Uterus (tissue), 3 donors: ENCODE measurements at regions not wholly inside any gene's neighbourhood (a gene's known extent, or its start where the extent isn't known, plus 50 kb on each side); places are given as distances from the start of the nearest gene placed in this dataset.
"Not testable (repeated sequence)": the region's sequence is repeated elsewhere in the genome, so short reads cannot be mapped to it uniquely, and the experiment has no call there.

ENCODE experiments used
- DNase-seq, 2 donors: peaks; one replicate each; pipeline ENCODE4 v3.0.0-alpha.2; 2019 to 2020
- H3K27ac ChIP-seq, 2 donors: fragments of 200-600 bp; sonication (generic); 1 replicate in 1 of 2; 2 replicates in 1 of 2; pipeline ENCODE4 v1.5.1; 2016 to 2018
- H3K27me3 ChIP-seq, 2 donors: fragments of 200-600 bp; sonication (generic); one replicate each; pipeline ENCODE4 v1.5.1; 2018 to 2019; ENCODE audit warnings: control low read depth in 1 of 2
- H3K36me3 ChIP-seq, 2 donors: fragments of 200-600 bp; sonication (generic); one replicate each; pipeline ENCODE4 v1.5.1; 2019; ENCODE audit warnings: control low read depth in 1 of 2
- H3K4me1 ChIP-seq, 2 donors: fragments of 200-600 bp; sonication (generic); one replicate each; pipeline ENCODE4 v1.5.1; 2018 to 2019; ENCODE audit warnings: control low read depth in 1 of 2
- H3K4me3 ChIP-seq, 2 donors: fragments of 200-600 bp; sonication (generic); 1 replicate in 1 of 2; 2 replicates in 1 of 2; pipeline ENCODE4 v1.5.1; 2018 to 2019; ENCODE audit warnings: mild to moderate bottlenecking in 1 of 2
- H3K9me3 ChIP-seq, 2 donors: fragments of 200-600 bp; sonication (generic); one replicate each; pipeline ENCODE4 v1.5.1; 2019; ENCODE audit warnings: control low read depth in 1 of 2
- intact Hi-C: fragments of 100-400 bp; cut with DNase I; formaldehyde crosslinking; loops from one replicate; pipeline ENCODE4 v1.15.1; 2023; ENCODE audit warnings: low total_unique reads
- donor health status: DM: yes; HTN: yes; CAD: no.

DNA sequence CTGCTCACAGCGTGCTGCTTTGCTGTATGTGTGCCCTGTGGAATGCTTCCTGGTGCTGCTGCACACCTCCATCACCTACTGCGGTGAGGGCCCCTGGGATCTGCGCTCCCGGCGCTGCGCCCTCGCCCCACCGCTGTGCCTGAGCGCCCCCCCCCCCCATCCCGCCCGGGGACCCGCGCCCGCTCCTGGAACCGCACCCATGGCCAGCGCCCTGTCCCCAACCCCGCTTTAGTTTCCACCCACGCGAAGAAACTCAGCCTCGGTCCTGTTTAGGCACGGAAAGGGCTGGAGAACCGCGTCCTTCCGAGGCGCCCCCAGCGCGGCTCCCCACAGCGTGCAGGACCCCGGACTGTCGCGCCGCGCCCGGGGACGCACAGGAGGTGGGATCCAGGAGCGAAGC lies 265.5 kb downstream of the POTEB3 start:
- H3K27ac ChIP-seq, DNase-seq, H3K36me3 ChIP-seq, H3K27me3 ChIP-seq, H3K4me1 ChIP-seq, H3K9me3 ChIP-seq, intact Hi-C loops, H3K4me3 ChIP-seq: not testable (repeated sequence)

DNA sequence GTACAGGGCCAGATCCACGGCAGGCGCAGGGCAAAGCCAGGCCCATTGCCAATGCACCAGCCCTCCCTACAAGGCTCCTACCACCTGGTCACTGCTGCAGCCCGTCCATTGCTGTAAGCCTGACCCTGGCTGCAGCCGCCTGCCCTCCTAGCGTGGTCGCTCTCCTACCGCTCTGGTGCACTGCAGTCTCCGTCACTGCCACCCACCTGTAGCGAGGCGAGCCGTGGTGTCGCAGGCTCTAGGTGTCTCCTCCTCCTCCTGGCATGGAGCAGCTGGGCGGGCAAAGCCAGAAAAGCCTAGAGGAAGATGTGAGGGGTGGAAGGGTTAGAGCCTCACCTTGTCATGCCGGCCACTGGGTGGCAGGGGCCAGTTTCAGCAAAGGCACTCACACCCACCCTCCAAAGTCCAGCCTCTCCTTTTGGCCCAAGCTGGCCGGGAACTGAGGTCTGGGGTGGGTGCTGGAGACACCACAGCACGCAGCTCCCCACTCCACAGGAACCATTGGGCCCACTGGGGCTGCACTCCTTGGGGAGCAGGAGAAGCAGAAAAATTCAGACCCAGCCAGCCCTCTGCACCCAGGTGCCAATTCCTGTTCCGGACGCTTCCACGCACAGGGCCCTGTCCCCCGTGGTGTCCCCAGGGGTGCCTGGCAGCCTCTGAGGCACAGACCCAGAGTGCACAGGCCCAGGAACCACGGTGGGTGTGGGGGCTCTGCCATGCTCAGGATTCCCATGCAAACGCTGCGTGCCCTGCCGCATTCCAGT lies 285.3 kb upstream of the POTEB2 start:
- DNase-seq, H3K4me3 ChIP-seq, intact Hi-C loops, H3K27ac ChIP-seq, H3K36me3 ChIP-seq, H3K9me3 ChIP-seq, H3K27me3 ChIP-seq, H3K4me1 ChIP-seq: not testable (repeated sequence)

DNA sequence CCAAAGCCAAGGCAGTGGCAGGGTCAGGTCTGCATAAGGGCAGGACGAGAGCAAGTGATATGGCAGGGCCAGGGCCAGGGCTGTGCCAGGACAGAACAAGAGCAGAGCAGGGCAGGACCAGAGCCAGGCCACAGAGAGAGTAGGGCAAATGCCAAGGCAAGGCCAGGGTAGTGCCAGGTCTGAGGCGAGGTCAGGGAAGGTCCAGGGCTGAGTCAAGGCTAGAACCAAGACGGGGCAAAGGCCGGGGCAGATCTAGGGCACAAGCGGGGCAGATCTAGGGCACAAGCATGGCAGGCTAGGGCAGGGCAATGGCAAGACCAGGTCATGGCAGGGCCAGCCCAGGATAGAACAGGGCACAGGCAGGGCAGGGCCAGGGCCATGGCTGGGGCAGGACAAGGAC lies 282.0 kb upstream of the POTEB2 start:
- H3K27ac ChIP-seq, H3K36me3 ChIP-seq, H3K4me1 ChIP-seq, DNase-seq, H3K9me3 ChIP-seq, intact Hi-C loops, H3K27me3 ChIP-seq, H3K4me3 ChIP-seq: not testable (repeated sequence)

DNA sequence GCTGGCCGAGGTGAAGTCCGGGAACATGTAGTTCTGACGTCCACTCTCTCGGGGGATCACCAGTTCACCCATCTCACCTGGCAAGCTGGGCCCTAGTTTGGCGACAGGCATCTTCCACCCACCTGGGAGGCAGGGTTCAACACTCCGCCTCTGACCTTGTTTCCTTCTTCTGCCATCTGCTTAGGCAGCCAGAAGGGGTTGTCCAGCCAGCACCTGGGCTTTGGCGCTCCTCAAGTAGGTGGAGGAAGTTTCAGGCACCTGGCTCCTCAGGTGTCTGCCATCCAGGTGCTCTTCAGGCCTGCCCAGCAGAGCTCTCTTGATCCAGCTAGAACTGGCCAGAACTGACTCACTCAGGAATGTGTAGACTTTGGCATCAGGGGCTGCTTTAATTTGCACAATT lies 267.8 kb upstream of the POTEB2 start:
- H3K36me3 ChIP-seq, DNase-seq, H3K27ac ChIP-seq, H3K27me3 ChIP-seq, H3K9me3 ChIP-seq, H3K4me3 ChIP-seq, H3K4me1 ChIP-seq, intact Hi-C loops: not testable (repeated sequence)

DNA sequence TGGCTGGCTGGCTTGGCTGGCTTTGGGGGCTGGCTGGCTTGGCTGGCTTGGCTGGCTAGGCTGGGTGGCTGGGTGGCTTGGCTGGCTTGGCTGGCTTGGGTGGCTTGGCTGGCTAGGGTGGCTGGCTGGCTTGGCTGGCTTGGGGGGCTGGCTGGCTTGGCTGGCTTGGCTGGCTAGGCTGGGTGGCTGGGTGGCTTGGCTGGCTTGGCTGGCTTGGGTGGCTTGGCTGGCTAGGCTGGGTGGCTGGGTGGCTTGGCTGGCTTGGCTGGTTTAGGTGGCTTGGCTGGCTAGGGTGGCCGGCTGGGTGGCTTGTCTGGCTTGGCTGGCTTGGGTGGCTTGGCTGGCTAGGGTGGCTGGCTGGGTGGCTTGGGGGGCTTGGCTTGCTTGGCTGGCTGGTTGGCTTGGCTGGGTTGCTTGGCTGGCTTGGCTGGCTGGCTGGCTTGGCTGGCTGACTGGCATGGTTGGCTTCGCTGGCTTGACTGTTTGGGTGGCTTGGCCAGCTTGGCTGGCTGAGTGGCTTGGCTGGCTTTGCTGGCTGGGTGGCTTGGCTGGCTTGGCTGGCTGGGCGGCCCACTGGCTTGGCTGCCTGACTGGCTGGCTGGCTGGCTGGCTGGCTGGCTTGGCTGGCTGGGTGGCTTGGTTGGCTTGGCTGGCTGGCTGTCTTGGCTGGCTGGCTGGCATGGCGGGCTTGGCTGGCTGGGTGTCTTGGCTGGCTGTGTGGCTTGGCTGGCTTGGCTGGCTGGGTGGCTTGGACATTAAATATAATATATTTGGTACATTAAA lies 246.3 kb upstream of the POTEB2 start:
- not testable (repeated sequence) for H3K36me3 ChIP-seq, H3K4me3 ChIP-seq
- DNase-seq, result peak in 1 of 2 donors; percentile 9

DNA sequence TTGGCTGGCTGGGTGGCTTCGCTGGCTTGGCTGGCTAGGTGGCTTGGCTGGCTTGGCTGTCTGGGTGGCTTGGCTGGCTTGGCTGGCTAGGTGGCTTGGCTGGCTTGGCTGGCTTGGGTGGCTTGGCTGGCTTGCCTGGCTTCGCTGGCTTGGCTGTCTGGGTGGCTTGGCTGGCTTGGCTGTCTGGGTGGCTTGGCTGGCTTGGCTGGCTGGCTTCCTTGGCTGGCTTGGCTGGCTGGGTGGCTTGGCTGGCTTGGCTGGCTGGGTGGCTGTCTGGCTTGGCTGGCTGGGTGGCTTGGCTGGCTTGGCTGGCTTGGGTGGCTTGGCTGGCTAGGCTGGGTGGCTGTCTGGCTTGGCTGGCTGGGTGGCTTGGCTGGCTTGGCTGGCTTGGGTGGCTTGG lies 245.7 kb upstream of the POTEB2 start:
- H3K4me3 ChIP-seq, H3K27me3 ChIP-seq, H3K36me3 ChIP-seq, H3K4me1 ChIP-seq, intact Hi-C loops, H3K9me3 ChIP-seq, H3K27ac ChIP-seq: not testable (repeated sequence)
- peak; percentile 16 to 24 for DNase-seq

More for the DNA sequence above, 246.3 kb upstream of the POTEB2 start:
- H3K9me3 ChIP-seq, H3K4me1 ChIP-seq, intact Hi-C loops, H3K27ac ChIP-seq, H3K27me3 ChIP-seq: not testable (repeated sequence)

DNA sequence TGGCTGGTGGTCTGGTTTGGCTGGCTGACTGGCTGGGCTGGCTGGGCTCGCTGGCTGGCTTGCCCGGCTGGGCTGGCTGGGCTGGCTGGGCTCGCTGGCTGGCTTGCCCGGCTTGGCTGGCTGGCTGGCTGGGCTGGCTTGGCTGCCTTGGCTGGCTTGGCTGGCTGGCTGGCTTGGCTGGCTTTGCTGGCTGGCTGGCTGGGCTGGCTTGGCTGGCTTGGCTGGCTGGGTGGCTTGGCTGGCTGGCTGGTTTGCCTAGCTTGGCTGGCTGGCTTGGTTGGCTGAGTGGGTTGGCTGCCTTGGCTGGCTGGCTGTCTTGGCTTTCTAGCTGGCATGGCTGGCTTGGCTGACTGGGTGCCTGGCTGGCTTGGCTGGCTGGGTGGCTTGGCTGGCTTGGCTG lies 245.1 kb upstream of the POTEB2 start:
- H3K4me3 ChIP-seq, intact Hi-C loops, H3K27me3 ChIP-seq, H3K36me3 ChIP-seq, H3K4me1 ChIP-seq, H3K9me3 ChIP-seq, H3K27ac ChIP-seq: not testable (repeated sequence)
- peak in 1 of 2 donors; percentile 10 for DNase-seq

DNA sequence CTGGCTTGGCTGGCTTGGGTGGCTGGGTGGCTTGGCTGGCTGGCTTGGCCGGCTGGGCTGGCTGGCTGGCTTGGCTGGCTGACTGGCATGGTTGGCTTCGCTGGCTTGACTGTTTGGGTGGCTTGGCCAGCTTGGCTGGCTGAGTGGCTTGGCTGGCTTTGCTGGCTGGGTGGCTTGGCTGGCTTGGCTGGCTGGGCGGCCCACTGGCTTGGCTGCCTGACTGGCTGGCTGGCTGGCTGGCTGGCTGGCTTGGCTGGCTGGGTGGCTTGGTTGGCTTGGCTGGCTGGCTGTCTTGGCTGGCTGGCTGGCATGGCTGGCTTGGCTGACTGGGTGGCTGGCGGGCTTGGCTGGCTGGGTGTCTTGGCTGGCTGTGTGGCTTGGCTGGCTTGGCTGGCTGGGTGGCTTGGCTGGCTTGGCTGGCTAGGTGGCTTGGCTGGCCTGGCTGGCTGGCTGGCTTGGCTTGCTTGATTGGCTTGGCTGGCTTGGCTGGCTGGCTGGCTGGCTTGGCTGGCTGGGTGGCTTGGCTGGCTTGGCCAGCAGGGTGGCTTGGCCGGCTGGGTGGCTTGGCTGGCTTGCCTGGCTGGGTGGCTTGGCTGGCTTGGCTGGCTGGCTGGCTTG lies 244.2 kb upstream of the POTEB2 start:
- H3K27me3 ChIP-seq, H3K4me3 ChIP-seq, H3K9me3 ChIP-seq, intact Hi-C loops, H3K27ac ChIP-seq, H3K4me1 ChIP-seq, H3K36me3 ChIP-seq: not testable (repeated sequence)
- DNase-seq, result peak; percentile 31 to 50

DNA sequence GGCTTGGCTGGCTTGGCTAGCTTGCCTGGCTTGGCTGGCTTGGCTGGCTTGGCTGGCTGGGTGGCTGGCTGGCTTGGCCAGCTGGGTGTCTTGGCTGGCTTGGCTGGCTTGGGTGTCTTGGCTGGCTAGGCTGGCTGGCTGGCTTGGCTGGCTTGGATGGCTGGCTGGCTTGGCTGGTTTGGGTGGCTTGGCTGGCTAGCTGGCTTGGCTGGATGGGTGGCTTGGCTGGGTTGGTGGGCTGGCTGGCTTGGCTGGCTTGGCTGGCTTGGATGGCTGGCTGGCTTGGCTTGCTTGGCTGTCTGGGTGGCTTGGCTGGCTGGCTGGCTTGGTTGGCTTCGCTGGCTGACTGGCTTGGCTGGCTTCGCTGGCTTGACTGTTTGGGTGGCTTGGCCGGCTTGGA lies 242.3 kb upstream of the POTEB2 start:
- H3K4me3 ChIP-seq, intact Hi-C loops, DNase-seq, H3K9me3 ChIP-seq, H3K36me3 ChIP-seq, H3K4me1 ChIP-seq, H3K27ac ChIP-seq, H3K27me3 ChIP-seq: not testable (repeated sequence)

DNA sequence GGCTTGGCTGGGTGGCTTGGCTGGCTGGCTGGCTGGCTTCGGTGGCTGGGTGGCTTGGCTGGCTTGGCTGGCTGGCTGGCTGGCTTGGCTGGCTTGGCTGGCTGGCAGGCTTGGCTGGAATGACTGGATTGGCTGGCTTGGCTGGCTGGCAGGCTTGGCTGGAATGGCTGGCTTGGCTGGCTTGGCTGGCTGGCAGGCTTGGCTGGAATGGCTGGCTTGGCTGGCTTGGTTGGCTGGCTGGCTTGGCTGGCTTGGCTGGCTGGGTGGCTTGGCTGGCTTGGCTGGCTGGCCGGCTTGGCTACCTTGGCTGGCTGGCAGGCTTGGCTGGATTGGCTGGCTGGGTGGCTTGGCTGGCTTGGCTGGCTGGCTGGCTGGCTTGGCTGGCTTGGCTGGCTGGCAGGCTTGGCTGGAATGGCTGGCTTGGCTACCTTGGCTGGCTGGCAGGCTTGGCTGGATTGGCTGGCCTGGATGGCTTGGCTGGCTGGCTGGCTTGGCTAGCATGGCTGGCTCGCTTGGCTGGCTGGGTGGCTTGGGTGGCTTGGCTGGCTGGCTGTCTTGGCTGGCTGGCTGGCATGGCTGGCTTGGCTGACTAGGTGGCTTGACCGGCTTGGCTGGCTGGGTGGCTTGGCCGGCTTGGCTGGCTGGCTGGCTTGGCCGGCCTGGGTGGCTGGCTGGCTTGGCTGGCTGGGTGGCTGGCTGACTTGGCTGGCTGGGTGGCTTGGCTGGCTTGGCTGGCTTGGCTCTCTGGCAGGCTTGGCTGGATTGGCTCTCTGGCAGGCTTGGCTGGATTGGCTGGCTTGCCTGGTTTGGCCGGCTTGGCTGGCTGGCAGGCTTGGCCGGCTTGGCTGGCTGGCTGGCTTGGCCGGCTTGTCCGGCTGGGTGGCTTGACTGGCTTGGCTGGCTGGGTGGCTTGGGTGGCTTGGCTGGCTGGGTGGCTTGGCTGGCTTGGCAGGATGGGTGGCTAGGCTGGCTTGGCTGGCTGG lies 241.6 kb upstream of the POTEB2 start:
- H3K27me3 ChIP-seq, H3K4me3 ChIP-seq, H3K4me1 ChIP-seq, intact Hi-C loops, H3K27ac ChIP-seq, H3K9me3 ChIP-seq, H3K36me3 ChIP-seq: not testable (repeated sequence)
- DNase-seq, result peak in 1 of 2 donors; percentile 28

DNA sequence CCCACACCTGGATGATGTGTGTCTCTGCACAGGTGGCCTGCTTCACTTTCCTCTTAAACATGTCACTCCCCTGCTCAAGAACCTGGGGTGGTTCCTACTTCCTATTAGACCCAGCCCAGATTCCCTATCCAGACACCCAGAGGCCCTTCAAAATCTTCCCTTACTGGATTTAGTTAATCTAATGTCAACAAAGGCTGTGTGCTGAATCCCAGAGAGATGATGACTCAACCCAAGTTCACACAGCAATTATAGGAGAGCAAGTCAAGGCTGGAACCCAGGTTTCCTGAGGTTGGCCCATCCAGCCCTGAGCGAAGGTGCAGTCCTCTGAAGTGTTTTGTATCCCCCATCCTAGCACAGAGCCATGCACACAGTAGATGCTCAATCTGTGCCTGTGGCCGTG lies 230.5 kb upstream of the POTEB2 start:
- H3K27me3 ChIP-seq, H3K9me3 ChIP-seq, H3K4me3 ChIP-seq, intact Hi-C loops, DNase-seq, H3K27ac ChIP-seq, H3K36me3 ChIP-seq, H3K4me1 ChIP-seq: not testable (repeated sequence)

DNA sequence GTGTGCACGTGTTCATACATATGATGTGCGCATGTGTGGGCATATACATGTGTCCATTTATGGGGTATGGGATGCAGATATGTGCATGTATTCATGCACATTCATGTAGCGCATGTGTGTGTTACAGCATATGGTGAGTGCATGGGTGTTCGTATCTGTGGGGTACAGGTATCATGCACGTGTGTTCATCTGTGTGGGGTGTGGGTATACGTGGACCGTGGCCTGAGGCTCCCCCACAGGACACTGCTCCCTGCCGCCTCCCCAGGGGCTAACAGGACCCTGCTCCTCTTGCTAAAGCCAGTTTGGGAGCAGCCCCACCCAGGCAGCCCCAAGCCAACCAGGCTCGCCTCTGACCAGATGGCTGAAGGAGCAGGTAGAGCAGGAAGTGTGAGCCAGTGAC lies 213.4 kb upstream of the POTEB2 start:
- H3K4me1 ChIP-seq, H3K9me3 ChIP-seq, DNase-seq, H3K27me3 ChIP-seq, intact Hi-C loops, H3K4me3 ChIP-seq, H3K36me3 ChIP-seq, H3K27ac ChIP-seq: not testable (repeated sequence)
